Fibroblast of lung (primary cell): ENCODE measurements at regions not wholly inside any gene's neighbourhood (a gene's known extent, or its start where the extent isn't known, plus 50 kb on each side); places are given as distances from the start of the nearest gene placed in this dataset.

Source experiments
- DNase-seq, 2 donors: peaks; one replicate each; pipeline versions ENCODE4 v3.0.0 to v3.0.0-alpha.2; 2010; ENCODE audit warnings: low read depth in 2 of 2
- H2AFZ ChIP-seq: 2 replicates; pipeline ENCODE4 v1.5.1; 2012; ENCODE audit warnings: low read length, control low read depth, inconsistent platforms
- H3K27ac ChIP-seq: 2 replicates; pipeline ENCODE4 v1.5.1; 2011; ENCODE audit warnings: low read length, control low read depth; ENCODE audit not compliant: insufficient read depth
- H3K27me3 ChIP-seq: 2 replicates; pipeline ENCODE4 v1.5.1; 2011; ENCODE audit warnings: mild to moderate bottlenecking, low read length; ENCODE audit not compliant: control insufficient read depth, insufficient read depth
- H3K36me3 ChIP-seq: 2 replicates; pipeline ENCODE4 v1.5.1; 2011; ENCODE audit warnings: low read length; ENCODE audit not compliant: control insufficient read depth, insufficient read depth
- H3K4me1 ChIP-seq: 2 replicates; pipeline ENCODE4 v1.5.1; 2011; ENCODE audit warnings: low read length; ENCODE audit not compliant: control insufficient read depth, insufficient read depth; ENCODE audit errors: extremely low read depth
- H3K4me2 ChIP-seq: 2 replicates; pipeline ENCODE4 v1.5.1; 2011; ENCODE audit warnings: low read length, control low read depth; ENCODE audit not compliant: insufficient read depth; ENCODE audit errors: extremely low read depth
- H3K4me3 ChIP-seq, 4 experiments: fragments of 200-600 bp in 1 of 4; sonication (generic) in 1 of 4; replicated peaks in 1 of 4; 2 replicates each; pipeline ENCODE4 v1.5.1; 2011 to 2016; ENCODE audit warnings: low read length in 4 of 4, low read depth in 3 of 4, mild to moderate bottlenecking in 3 of 4, control low read depth in 2 of 4, inconsistent platforms in 1 of 4, mixed read lengths in 1 of 4; ENCODE audit not compliant: insufficient read depth in 1 of 4; ENCODE audit errors: control extremely low read depth in 1 of 4
- H3K79me2 ChIP-seq: 2 replicates; pipeline ENCODE4 v1.5.1; 2012; ENCODE audit warnings: mild to moderate bottlenecking, low read length, inconsistent platforms; ENCODE audit not compliant: control insufficient read depth, insufficient read depth
- H3K9ac ChIP-seq: 2 replicates; pipeline ENCODE4 v1.5.1; 2011; ENCODE audit warnings: mild to moderate bottlenecking, low read length, control low read depth; ENCODE audit not compliant: insufficient read depth
- H3K9me3 ChIP-seq: 2 replicates; pipeline ENCODE4 v1.5.1; 2012; ENCODE audit warnings: low read depth, low read length; ENCODE audit not compliant: control insufficient read depth, insufficient read depth
- H4K20me1 ChIP-seq: 2 replicates; pipeline ENCODE4 v1.5.1; 2011; ENCODE audit warnings: low read length; ENCODE audit not compliant: control insufficient read depth, insufficient read depth; ENCODE audit errors: extremely low read depth
- CTCF ChIP-seq, 2 donors: IDR thresholded peaks in 1 of 2; conservative IDR thresholded peaks in 1 of 2; 1 replicate in 1 of 2; 2 replicates in 1 of 2; pipeline ENCODE4 v1.5.1; 2011 to 2012; ENCODE audit warnings: low read length in 2 of 2, control low read depth in 1 of 2, inconsistent platforms in 1 of 2, low read depth in 1 of 2, mild to moderate bottlenecking in 1 of 2
- EZH2 ChIP-seq: IDR thresholded peaks from 2 replicates; pipeline ENCODE4 v1.5.1; 2012; ENCODE audit warnings: low read length, control low read depth, mild to moderate bottlenecking; ENCODE audit errors: missing control alignments

DNA sequence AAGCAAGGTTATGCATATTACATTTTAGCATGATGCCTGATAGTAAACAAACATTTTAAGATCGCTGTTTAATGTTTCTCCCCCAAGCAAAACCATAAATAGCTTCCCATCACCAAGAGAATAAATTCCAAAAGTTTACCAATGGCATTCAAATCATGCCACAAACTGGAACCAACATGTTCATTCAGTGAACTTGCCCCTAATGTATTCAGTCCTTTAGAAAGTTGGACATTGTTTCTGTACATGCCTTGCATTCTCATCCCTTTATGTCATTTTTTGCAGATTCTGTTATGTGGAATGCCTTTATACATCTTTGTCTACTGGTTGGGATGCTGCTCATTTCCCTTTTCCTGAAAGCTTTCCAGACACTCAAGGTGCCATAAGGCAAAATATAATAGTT, 105.5 kb downstream of the PYDC2 start:
- TF ChIP-seq CTCF (conservative IDR thresholded peaks at IDR 0.05 in 1 of 2, IDR thresholded peaks at IDR 0.05 in 1 of 2; ENCODE audit: low read depth in 1 of 2, low read length in 2 of 2), result no peak
- TF ChIP-seq EZH2, result no peak
- Histone ChIP-seq H3K4me3 (no peak overlapping the region), H3K27me3 (no peaks in the 10 kb centered on the region), H4K20me1 (no peaks in the 10 kb centered on the region), H3K9ac (no peak overlapping the region), H3K4me1 (no peaks in the 10 kb centered on the region), H3K36me3 (no peaks in the 10 kb centered on the region), H2AFZ (no peak overlapping the region), H3K79me2 (no peaks in the 10 kb centered on the region), H3K27ac (no peak overlapping the region), H3K4me2 (no peak overlapping the region), H3K9me3 (no peaks in the 10 kb centered on the region)
- peak in 1 of 2 donors; percentile 60 for DNase-seq

DNA sequence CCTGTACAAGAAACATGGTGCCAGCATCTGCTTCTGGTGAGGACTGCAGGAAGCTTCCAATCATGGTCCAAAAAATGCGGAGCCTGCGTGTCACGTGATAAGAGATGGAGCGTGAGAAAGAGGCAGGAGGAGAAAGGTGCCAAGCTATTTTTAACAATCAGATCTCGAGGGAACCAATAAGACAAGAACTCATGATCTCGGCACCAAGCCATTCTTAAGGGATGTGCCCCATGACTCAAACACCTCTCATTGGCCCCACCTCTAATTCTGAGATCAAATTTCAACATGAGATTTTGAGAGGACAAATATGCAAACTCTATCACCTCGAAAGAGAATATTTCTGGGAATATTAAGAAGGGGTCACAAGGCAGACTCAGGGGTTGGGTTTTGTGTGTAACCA, 107.2 kb downstream of the PYDC2 start:
- H3K4me1 ChIP-seq, result no peaks in the 10 kb centered on the region
- no peak for TF ChIP-seq CTCF (conservative IDR thresholded peaks at IDR 0.05 in 1 of 2, IDR thresholded peaks at IDR 0.05 in 1 of 2; ENCODE audit: low read depth in 1 of 2, low read length in 2 of 2)
- no peak for TF ChIP-seq EZH2
- no peak overlapping the region for H3K4me2 ChIP-seq
- DNase-seq, result no peak
- no peaks in the 10 kb centered on the region for H3K27me3 ChIP-seq
- no peak overlapping the region for H3K27ac ChIP-seq
- H3K9me3 ChIP-seq, result no peaks in the 10 kb centered on the region
- H4K20me1 ChIP-seq, result no peaks in the 10 kb centered on the region
- no peak overlapping the region for H2AFZ ChIP-seq
- no peak overlapping the region for H3K4me3 ChIP-seq
- no peak overlapping the region for H3K9ac ChIP-seq
- no peaks in the 10 kb centered on the region for H3K36me3 ChIP-seq
- H3K79me2 ChIP-seq, result no peaks in the 10 kb centered on the region

GRCh38 chr3:191592105-191592504, 131.1 kb downstream of the PYDC2 start:
- H4K20me1 ChIP-seq, result no peaks in the 10 kb centered on the region
- no peaks in the 10 kb centered on the region for H3K79me2 ChIP-seq
- H3K9me3 ChIP-seq, result no peaks in the 10 kb centered on the region
- H3K9ac ChIP-seq, result no peak overlapping the region
- no peak overlapping the region for H3K4me3 ChIP-seq
- no peak for TF ChIP-seq CTCF (conservative IDR thresholded peaks at IDR 0.05 in 1 of 2, IDR thresholded peaks at IDR 0.05 in 1 of 2; ENCODE audit: low read depth in 1 of 2, low read length in 2 of 2)
- H3K4me2 ChIP-seq, result no peak overlapping the region
- H2AFZ ChIP-seq, result no peak overlapping the region
- no peaks in the 10 kb centered on the region for H3K36me3 ChIP-seq
- H3K4me1 ChIP-seq, result no peaks in the 10 kb centered on the region
- no peaks in the 10 kb centered on the region for H3K27me3 ChIP-seq
- DNase-seq, result no peak
- no peak overlapping the region for H3K27ac ChIP-seq
